Neural cell (in vitro differentiated cells): ENCODE measurements at regions not wholly inside any gene's neighbourhood (a gene's known extent, or its start where the extent isn't known, plus 50 kb on each side); places are given as distances from the start of the nearest gene placed in this dataset.

Source experiments
- H2AFZ ChIP-seq: fragments of 200-600, 300-800 bp; sonication (generic), shearing (Covaris generic); 2 replicates; pipeline ENCODE4 v1.6.0; 2014; ENCODE audit warnings: low read depth, mild to moderate bottlenecking, antibody characterized with exemption, low read length, moderate library complexity
- H3F3A ChIP-seq: fragments of 200-600 bp; shearing (Covaris generic); 2 replicates; pipeline ENCODE4 v1.6.1; 2016; ENCODE audit warnings: mild to moderate bottlenecking, moderate library complexity, mixed read lengths, antibody characterized with exemption, low read length; ENCODE audit not compliant: insufficient read depth, poor library complexity, severe bottlenecking
- H3K27ac ChIP-seq: fragments of 200-600, 300-800 bp; sonication (generic), shearing (Covaris generic); 2 replicates; pipeline ENCODE4 v1.5.1; 2014; ENCODE audit warnings: mild to moderate bottlenecking, low read length, moderate library complexity
- H3K27me3 ChIP-seq: fragments of 300-800, 200-600 bp; sonication (generic), shearing (Covaris generic); 2 replicates; pipeline ENCODE4 v1.6.0; 2014; ENCODE audit warnings: mild to moderate bottlenecking, low read depth, low read length, moderate library complexity; ENCODE audit not compliant: insufficient read depth
- H3K36me3 ChIP-seq: fragments of 300-800, 200-600 bp; sonication (generic), shearing (Covaris generic); 2 replicates; pipeline ENCODE4 v1.5.1; 2014; ENCODE audit warnings: mild to moderate bottlenecking, antibody characterized with exemption, low read length, moderate library complexity; ENCODE audit not compliant: insufficient read depth
- H3K4me2 ChIP-seq: fragments of 300-800, 200-600 bp; sonication (generic), shearing (Covaris generic); 2 replicates; pipeline ENCODE4 v1.6.0; 2014; ENCODE audit warnings: mild to moderate bottlenecking, low read length
- H3K4me3 ChIP-seq: fragments of 300-800, 200-600 bp; sonication (generic), shearing (Covaris generic); 2 replicates; pipeline ENCODE4 v1.5.1; 2014; ENCODE audit warnings: mild to moderate bottlenecking, low read length, moderate library complexity
- H3K79me2 ChIP-seq: fragments of 200-600 bp; shearing (Covaris generic); replicated peaks from 2 replicates; pipeline ENCODE4 v1.6.0; 2014; ENCODE audit warnings: mild to moderate bottlenecking, low read length, moderate library complexity; ENCODE audit not compliant: insufficient read depth
- H3K9ac ChIP-seq: fragments of 300-800, 200-600 bp; sonication (generic), shearing (Covaris generic); 2 replicates; pipeline ENCODE4 v1.6.1; 2016; ENCODE audit warnings: mild to moderate bottlenecking, low read length, mixed read lengths
- H3K9me2 ChIP-seq: fragments of 200-600 bp; shearing (Covaris generic); 2 replicates; pipeline ENCODE4 v1.6.1; 2016; ENCODE audit warnings: mild to moderate bottlenecking, low read length, mixed read lengths; ENCODE audit not compliant: insufficient read depth
- H3K9me3 ChIP-seq: fragments of 200-600, 300-800 bp; sonication (generic), shearing (Covaris generic); 2 replicates; pipeline ENCODE4 v1.6.1; 2016; ENCODE audit warnings: mild to moderate bottlenecking, mixed run types, low read length, moderate library complexity, mixed read lengths
- H4K20me1 ChIP-seq: fragments of 200-600 bp; shearing (Covaris generic); 2 replicates; pipeline ENCODE4 v1.6.1; 2016; ENCODE audit warnings: mild to moderate bottlenecking, mixed run types; ENCODE audit not compliant: insufficient read depth
- CTCF ChIP-seq: fragments of 450-650 bp; IDR thresholded peaks from 2 replicates; pipeline ENCODE4 v1.5.1; 2014; ENCODE audit warnings: antibody characterized with exemption, mild to moderate bottlenecking, moderate library complexity; ENCODE audit not compliant: poor library complexity, severe bottlenecking
- EP300 ChIP-seq: fragments of 450-650 bp; conservative IDR thresholded peaks from 2 replicates; pipeline ENCODE4 v1.6.1; 2014; ENCODE audit warnings: antibody characterized with exemption, mild to moderate bottlenecking, moderate library complexity; ENCODE audit not compliant: poor library complexity, severe bottlenecking
- EZH2 ChIP-seq: fragments of 200-600, 300-800 bp; shearing (Covaris generic), sonication (generic); IDR thresholded peaks from 2 replicates; pipeline ENCODE4 v1.6.1; 2014; ENCODE audit warnings: antibody characterized with exemption, low read length, borderline replicate concordance, mild to moderate bottlenecking; ENCODE audit not compliant: insufficient read depth, poor library complexity, severe bottlenecking
- MXI1 ChIP-seq: fragments of 450-650 bp; conservative IDR thresholded peaks from 2 replicates; pipeline ENCODE4 v1.6.1; 2014; ENCODE audit warnings: antibody characterized with exemption, mild to moderate bottlenecking; ENCODE audit not compliant: poor library complexity, severe bottlenecking
- POLR2AphosphoS5 ChIP-seq: IDR thresholded peaks from 2 replicates; pipeline ENCODE4 v1.6.1; 2012
- RAD21 ChIP-seq: fragments of 450-650 bp; conservative IDR thresholded peaks from 2 replicates; pipeline ENCODE4 v1.6.1; 2014; ENCODE audit warnings: antibody characterized with exemption, mild to moderate bottlenecking, moderate library complexity
- SMC3 ChIP-seq: fragments of 450-650 bp; conservative IDR thresholded peaks from 2 replicates; pipeline ENCODE4 v1.6.1; 2014; ENCODE audit warnings: antibody characterized with exemption, mild to moderate bottlenecking, moderate library complexity; ENCODE audit not compliant: poor library complexity
- TAF1 ChIP-seq: IDR thresholded peaks from 2 replicates; pipeline ENCODE4 v1.6.1; 2012; ENCODE audit warnings: low read depth
- TF ChIP-seq, protein P1 (sequence below): IDR thresholded peaks from 2 replicates; pipeline ENCODE4 v1.6.1; 2012; ENCODE audit warnings: borderline replicate concordance

DNA sequence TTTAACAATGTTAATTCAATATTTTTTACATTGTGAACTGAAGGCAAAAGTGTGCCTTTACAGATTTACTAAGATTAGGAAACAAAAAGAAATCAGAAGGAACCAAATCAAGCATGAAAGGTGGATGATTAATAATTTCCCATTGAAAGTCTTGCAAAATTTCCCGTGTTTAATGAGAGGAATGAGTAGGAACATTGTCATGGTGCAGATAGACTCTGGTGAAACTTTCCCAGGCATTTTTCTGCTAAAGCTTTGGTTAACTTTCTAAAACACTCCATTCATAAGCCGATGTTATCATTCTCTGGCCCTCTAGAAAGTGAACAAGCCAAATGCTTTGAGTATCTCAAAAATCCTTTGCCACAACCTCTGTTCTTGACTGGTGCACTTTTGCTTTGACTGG is 1522.8 kb upstream of the PABPC4L start:
- Histone ChIP-seq H3F3A (no peaks in the 10 kb centered on the region), H3K9me3 (no peaks in the 10 kb centered on the region), H3K9ac (no peak overlapping the region), H3K27me3 (no peaks in the 10 kb centered on the region), H3K4me2 (no peak overlapping the region), H3K9me2 (no peaks in the 10 kb centered on the region), H3K4me3 (no peak overlapping the region), H3K79me2 (no peaks in the 10 kb centered on the region), H3K36me3 (no peaks in the 10 kb centered on the region), H2AFZ (no peak overlapping the region), H4K20me1 (no peaks in the 10 kb centered on the region), H3K27ac (no peak overlapping the region)
- TF ChIP-seq MXI1 (no peak), SMC3 (no peak), EP300 (no peak), TAF1 (no peak), RAD21 (no peak), EZH2 (no peak), CTCF (no peak), POLR2AphosphoS5 (no peak)
- TF ChIP-seq, protein P1, sequence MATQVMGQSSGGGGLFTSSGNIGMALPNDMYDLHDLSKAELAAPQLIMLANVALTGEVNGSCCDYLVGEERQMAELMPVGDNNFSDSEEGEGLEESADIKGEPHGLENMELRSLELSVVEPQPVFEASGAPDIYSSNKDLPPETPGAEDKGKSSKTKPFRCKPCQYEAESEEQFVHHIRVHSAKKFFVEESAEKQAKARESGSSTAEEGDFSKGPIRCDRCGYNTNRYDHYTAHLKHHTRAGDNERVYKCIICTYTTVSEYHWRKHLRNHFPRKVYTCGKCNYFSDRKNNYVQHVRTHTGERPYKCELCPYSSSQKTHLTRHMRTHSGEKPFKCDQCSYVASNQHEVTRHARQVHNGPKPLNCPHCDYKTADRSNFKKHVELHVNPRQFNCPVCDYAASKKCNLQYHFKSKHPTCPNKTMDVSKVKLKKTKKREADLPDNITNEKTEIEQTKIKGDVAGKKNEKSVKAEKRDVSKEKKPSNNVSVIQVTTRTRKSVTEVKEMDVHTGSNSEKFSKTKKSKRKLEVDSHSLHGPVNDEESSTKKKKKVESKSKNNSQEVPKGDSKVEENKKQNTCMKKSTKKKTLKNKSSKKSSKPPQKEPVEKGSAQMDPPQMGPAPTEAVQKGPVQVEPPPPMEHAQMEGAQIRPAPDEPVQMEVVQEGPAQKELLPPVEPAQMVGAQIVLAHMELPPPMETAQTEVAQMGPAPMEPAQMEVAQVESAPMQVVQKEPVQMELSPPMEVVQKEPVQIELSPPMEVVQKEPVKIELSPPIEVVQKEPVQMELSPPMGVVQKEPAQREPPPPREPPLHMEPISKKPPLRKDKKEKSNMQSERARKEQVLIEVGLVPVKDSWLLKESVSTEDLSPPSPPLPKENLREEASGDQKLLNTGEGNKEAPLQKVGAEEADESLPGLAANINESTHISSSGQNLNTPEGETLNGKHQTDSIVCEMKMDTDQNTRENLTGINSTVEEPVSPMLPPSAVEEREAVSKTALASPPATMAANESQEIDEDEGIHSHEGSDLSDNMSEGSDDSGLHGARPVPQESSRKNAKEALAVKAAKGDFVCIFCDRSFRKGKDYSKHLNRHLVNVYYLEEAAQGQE, result no peak

DNA sequence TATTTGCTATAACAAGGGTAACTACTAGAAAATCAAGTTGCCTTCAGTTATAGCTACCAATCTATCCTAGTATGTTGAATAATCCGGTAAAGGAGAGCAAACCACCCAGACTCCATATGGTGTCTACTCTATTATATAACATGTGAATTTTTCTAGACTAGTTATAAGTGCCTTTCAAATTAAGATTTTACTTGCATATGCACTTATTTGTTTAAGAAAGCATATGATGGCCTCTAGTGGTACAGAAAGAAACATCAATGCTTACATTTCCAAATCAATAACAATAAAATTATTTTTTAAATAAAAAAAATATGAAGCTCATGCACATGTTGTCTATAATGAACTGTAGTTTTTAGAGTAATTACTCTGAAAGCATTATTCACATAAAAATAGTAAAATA is 1516.4 kb upstream of the PABPC4L start:
- H3F3A ChIP-seq, result no peaks in the 10 kb centered on the region
- H3K36me3 ChIP-seq, result no peaks in the 10 kb centered on the region
- H3K9ac ChIP-seq, result no peak overlapping the region
- TF ChIP-seq TAF1, result no peak
- TF ChIP-seq RAD21, result peak; percentile 57
- no peak for TF ChIP-seq MXI1
- TF ChIP-seq POLR2AphosphoS5, result no peak
- TF ChIP-seq EZH2, result no peak
- TF ChIP-seq CTCF, result peak; percentile 51
- no peaks in the 10 kb centered on the region for H3K79me2 ChIP-seq
- no peak overlapping the region for H3K4me3 ChIP-seq
- H3K27me3 ChIP-seq, result no peaks in the 10 kb centered on the region
- no peak overlapping the region for H2AFZ ChIP-seq
- H4K20me1 ChIP-seq, result no peaks in the 10 kb centered on the region
- no peak overlapping the region for H3K4me2 ChIP-seq
- H3K9me2 ChIP-seq, result no peaks in the 10 kb centered on the region
- H3K9me3 ChIP-seq, result no peaks in the 10 kb centered on the region
- H3K27ac ChIP-seq, result no peak overlapping the region
